ENCODE measurements at regions not wholly inside any gene's neighbourhood (a gene's known extent, or its start where the extent isn't known, plus 50 kb on each side); places are given as distances from the start of the nearest gene placed in this dataset.

DNA sequence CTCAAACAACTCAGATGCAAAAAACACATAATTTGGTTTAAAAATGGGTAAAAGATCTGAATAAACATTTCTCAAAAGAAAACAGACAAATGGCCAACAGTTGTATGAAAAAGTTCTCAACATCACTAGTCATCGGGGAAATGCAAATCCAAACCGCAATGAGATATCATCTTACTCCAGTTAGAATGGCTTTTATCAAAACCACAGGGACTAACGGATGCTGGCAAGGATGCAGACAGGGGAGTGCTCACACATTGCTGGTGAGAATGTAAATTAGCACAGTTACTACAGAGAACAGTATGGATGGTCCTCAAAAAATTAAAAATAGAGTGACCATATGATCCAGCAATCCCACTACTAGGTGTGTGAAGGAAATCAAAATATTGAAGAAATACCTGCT lies 589.1 kb upstream of the ADAMTS16 start:
- no peak overlapping the region for H3K4me3 ChIP-seq (ENCODE audit: control insufficient read depth, low read depth, low read length)
- no peak for DNase-seq (ENCODE audit: low read depth)
- TF ChIP-seq, protein P1, sequence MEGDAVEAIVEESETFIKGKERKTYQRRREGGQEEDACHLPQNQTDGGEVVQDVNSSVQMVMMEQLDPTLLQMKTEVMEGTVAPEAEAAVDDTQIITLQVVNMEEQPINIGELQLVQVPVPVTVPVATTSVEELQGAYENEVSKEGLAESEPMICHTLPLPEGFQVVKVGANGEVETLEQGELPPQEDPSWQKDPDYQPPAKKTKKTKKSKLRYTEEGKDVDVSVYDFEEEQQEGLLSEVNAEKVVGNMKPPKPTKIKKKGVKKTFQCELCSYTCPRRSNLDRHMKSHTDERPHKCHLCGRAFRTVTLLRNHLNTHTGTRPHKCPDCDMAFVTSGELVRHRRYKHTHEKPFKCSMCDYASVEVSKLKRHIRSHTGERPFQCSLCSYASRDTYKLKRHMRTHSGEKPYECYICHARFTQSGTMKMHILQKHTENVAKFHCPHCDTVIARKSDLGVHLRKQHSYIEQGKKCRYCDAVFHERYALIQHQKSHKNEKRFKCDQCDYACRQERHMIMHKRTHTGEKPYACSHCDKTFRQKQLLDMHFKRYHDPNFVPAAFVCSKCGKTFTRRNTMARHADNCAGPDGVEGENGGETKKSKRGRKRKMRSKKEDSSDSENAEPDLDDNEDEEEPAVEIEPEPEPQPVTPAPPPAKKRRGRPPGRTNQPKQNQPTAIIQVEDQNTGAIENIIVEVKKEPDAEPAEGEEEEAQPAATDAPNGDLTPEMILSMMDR (IDR thresholded peaks at IDR 0.05; ENCODE audit: control insufficient read depth, insufficient read depth, low read depth, low read length, missing control alignments), result no peak

DNA sequence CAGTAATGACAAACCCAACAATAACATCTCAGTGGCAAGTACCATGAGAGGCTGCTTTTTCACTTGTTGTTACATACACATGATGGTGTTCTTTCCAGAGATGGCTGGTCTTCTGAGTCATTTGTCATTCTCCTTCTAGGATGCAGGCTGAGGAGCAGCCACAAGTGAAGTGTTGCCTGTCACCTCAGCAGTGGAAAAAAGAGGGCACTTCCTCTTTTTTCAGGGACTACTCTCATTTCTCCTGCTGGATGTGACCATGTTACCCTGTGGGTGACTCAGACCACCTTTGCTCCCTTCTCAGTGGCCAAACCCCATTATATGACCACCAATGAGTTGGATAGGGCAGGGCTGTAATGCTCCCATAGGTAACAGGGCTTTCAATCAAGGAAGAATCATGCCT lies 587.0 kb upstream of the ADAMTS16 start:
- no peak for DNase-seq (ENCODE audit: low read depth)
- TF ChIP-seq, protein P1 (IDR thresholded peaks at IDR 0.05; ENCODE audit: control insufficient read depth, insufficient read depth, low read depth, low read length, missing control alignments), result no peak
- H3K4me3 ChIP-seq (ENCODE audit: control insufficient read depth, low read depth, low read length), result no peak overlapping the region

DNA sequence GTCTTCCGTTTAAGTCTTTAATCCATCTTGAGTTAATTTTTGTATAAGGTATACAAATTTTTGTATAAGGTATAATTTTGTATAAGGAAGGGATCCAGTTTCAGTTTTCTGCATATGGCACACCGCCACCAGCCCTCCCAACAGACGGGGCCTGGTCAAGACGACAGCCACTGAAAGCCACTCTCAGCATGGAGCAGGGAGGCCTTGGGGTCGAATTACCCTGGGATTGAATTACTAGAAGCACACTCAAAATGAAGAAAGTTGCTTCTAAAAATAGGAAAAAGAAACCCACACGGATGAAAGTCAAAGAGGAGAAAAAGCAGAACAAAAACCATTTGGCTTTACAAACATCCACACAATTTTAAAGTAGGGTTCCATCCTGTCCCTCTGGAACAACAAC lies 586.2 kb upstream of the ADAMTS16 start:
- no peak for DNase-seq (ENCODE audit: low read depth)
- TF ChIP-seq, protein P1 (IDR thresholded peaks at IDR 0.05; ENCODE audit: control insufficient read depth, insufficient read depth, low read depth, low read length, missing control alignments), result no peak
- no peak overlapping the region for H3K4me3 ChIP-seq (ENCODE audit: control insufficient read depth, low read depth, low read length)

DNA sequence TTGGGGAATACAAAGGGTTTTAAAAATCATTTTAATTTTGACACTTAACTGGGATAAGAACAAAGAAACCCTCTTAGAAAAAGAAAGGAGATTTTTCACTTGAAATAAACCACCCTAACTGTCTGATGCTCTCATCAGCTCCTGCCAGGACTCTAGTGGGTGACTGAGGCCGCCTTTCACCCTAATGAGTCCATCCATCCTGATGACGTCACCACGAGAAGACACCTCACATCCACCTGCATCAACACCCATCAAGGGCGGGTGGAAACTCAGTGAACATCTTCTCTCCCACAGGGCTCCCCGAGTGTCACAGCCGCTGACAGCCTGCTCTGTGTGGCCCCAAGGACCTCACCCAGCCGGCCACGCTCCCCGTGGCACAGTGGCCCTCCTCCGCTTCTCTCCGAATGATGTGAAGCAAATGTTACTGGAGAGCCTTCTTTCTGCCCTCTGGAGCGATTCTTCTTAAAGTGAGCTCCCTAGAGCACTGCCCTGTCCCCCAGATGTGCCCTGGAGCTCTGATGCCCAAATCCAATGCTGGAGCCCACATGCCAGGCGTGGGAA lies 584.3 kb upstream of the ADAMTS16 start:
- TF ChIP-seq, protein P1 (IDR thresholded peaks at IDR 0.05; ENCODE audit: control insufficient read depth, insufficient read depth, low read depth, low read length, missing control alignments), result no peak
- H3K4me3 ChIP-seq (ENCODE audit: control insufficient read depth, low read depth, low read length), result no peak overlapping the region
- DNase-seq (ENCODE audit: low read depth), result no peak

DNA sequence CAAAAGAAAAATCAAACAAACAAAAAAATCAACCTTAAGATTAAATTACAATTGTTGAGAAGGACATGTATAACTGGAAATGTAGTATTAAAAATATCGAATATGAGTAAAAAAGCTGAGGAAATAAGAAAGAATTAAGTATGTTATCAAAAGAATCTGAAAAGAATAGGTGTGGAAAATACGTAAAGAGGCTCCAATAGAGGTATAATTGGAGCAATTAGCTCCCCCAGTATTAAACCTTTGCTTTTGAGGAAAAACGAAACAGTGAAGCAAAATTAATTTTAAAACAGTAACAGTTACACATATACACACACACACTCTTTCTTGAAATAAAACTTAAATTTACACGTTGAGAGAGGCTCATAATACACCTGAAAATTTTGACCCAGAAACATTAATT lies 578.7 kb upstream of the ADAMTS16 start:
- H3K4me3 ChIP-seq (ENCODE audit: control insufficient read depth, low read depth, low read length), result no peak overlapping the region
- DNase-seq (ENCODE audit: low read depth), result no peak
- TF ChIP-seq, protein P1 (IDR thresholded peaks at IDR 0.05; ENCODE audit: control insufficient read depth, insufficient read depth, low read depth, low read length, missing control alignments), result no peak

DNA sequence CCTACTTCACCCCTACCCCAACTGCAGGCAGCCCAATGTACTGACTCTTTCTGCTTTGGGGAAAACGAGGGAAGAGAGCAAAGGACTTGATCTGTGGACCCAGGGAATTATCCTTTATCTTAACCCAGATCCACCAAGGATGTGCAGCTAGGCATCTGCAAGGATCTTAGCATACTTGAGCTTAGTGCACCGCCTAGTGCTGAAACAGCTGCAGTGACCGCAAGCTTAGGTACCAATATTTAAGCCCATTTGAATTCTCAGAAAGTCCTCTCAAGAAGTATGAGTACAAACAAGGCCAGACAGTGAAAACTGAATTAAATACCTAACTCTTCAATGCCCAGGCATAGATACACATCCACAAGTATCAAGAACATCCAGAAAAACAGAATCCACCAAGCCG lies 576.7 kb upstream of the ADAMTS16 start:
- no peak for DNase-seq (ENCODE audit: low read depth)
- no peak overlapping the region for H3K4me3 ChIP-seq (ENCODE audit: control insufficient read depth, low read depth, low read length)
- TF ChIP-seq, protein P1 (IDR thresholded peaks at IDR 0.05; ENCODE audit: control insufficient read depth, insufficient read depth, low read depth, low read length, missing control alignments), result no peak

Measured in AG09309 (cell line).